ENCODE measurements at regions not wholly inside any gene's neighbourhood (a gene's known extent, or its start where the extent isn't known, plus 50 kb on each side); places are given as distances from the start of the nearest gene placed in this dataset.

GRCh38 chr9:10704720-10705119, 91.9 kb upstream of the PTPRD start:
- TF ChIP-seq CTCF (IDR thresholded peaks at IDR 0.05) (no peak), POLR2A (IDR thresholded peaks at IDR 0.05) (no peak)
